ENCODE measurements at regions not wholly inside any gene's neighbourhood (a gene's known extent, or its start where the extent isn't known, plus 50 kb on each side); places are given as distances from the start of the nearest gene placed in this dataset.

GRCh38 chr13:111875915-111876314 lies 191.0 kb upstream of the SOX1 start:
- Histone ChIP-seq H3K27ac (ENCODE audit: low read depth, low read length, poor library complexity, severe bottlenecking) (no peak overlapping the region), H3K9me3 (ENCODE audit: low read depth, low read length, poor library complexity, severe bottlenecking) (no peaks in the 10 kb centered on the region), H3K27me3 (replicated peaks; ENCODE audit: insufficient read depth, low read depth, low read length, poor library complexity) (peaks cover 71% of the 10 kb centered on the region), H3K4me1 (ENCODE audit: insufficient read depth, low read length, poor library complexity, severe bottlenecking) (no peaks in the 10 kb centered on the region), H3K36me3 (ENCODE audit: insufficient read depth, low read length, poor library complexity, severe bottlenecking) (no peaks in the 10 kb centered on the region), H3K4me3 (ENCODE audit: low read depth, low read length, poor library complexity, severe bottlenecking) (no peak overlapping the region)
- DNase-seq (ENCODE audit: low spot score) = no peak
- CTCF ChIA-PET = no interaction called here
- POLR2A ChIA-PET (ENCODE audit: low non-redundant PET) = no interaction called here
- TF ChIP-seq, protein P1, sequence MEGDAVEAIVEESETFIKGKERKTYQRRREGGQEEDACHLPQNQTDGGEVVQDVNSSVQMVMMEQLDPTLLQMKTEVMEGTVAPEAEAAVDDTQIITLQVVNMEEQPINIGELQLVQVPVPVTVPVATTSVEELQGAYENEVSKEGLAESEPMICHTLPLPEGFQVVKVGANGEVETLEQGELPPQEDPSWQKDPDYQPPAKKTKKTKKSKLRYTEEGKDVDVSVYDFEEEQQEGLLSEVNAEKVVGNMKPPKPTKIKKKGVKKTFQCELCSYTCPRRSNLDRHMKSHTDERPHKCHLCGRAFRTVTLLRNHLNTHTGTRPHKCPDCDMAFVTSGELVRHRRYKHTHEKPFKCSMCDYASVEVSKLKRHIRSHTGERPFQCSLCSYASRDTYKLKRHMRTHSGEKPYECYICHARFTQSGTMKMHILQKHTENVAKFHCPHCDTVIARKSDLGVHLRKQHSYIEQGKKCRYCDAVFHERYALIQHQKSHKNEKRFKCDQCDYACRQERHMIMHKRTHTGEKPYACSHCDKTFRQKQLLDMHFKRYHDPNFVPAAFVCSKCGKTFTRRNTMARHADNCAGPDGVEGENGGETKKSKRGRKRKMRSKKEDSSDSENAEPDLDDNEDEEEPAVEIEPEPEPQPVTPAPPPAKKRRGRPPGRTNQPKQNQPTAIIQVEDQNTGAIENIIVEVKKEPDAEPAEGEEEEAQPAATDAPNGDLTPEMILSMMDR (conservative IDR thresholded peaks at IDR 0.05; ENCODE audit: low read depth, low read length) = no peak
- TF ChIP-seq EZH2 (IDR thresholded peaks at IDR 0.05; ENCODE audit: borderline replicate concordance, low read depth, low read length, poor library complexity, severe bottlenecking) = no peak
- intact Hi-C loops (cut with micrococcal nuclease; ENCODE audit: unreplicated experiment) = no loop called here
- no TSS peak for BruUV-seq (replicated peaks)

DNA sequence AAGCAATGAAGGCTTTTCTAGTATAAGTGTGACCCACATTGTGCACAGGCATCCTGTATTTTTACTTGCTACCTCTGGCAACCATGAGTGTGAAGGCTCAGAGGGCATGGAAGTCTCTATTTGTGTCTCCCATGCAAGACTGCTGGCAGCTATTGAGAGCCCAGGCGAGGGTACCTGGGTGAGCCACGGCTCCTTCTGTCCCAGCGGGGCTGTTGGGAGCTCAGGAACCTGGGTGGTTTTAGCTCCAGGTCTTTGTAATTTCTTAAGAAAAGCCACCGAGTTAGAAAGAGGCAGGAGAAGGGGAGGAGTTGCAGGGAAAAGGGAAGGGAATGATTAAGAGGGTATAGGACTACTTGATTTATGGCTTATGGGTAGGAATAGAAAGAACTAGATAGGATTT lies 190.4 kb upstream of the SOX1 start:
- Histone ChIP-seq H3K36me3 (ENCODE audit: insufficient read depth, low read length, poor library complexity, severe bottlenecking) (no peaks in the 10 kb centered on the region), H3K27me3 (replicated peaks; ENCODE audit: insufficient read depth, low read depth, low read length, poor library complexity) (peaks cover 71% of the 10 kb centered on the region), H3K9me3 (ENCODE audit: low read depth, low read length, poor library complexity, severe bottlenecking) (no peaks in the 10 kb centered on the region), H3K4me1 (ENCODE audit: insufficient read depth, low read length, poor library complexity, severe bottlenecking) (no peaks in the 10 kb centered on the region), H3K4me3 (ENCODE audit: low read depth, low read length, poor library complexity, severe bottlenecking) (no peak overlapping the region), H3K27ac (ENCODE audit: low read depth, low read length, poor library complexity, severe bottlenecking) (no peak overlapping the region)
- DNase-seq (ENCODE audit: low spot score) = no peak
- CTCF ChIA-PET = no interaction called here
- BruUV-seq (replicated peaks) = no TSS peak
- intact Hi-C loops (cut with micrococcal nuclease; ENCODE audit: unreplicated experiment) = no loop called here
- POLR2A ChIA-PET (ENCODE audit: low non-redundant PET) = no interaction called here
- no peak for TF ChIP-seq EZH2 (IDR thresholded peaks at IDR 0.05; ENCODE audit: borderline replicate concordance, low read depth, low read length, poor library complexity, severe bottlenecking)
- TF ChIP-seq, protein P1 (conservative IDR thresholded peaks at IDR 0.05; ENCODE audit: low read depth, low read length) = no peak

DNA sequence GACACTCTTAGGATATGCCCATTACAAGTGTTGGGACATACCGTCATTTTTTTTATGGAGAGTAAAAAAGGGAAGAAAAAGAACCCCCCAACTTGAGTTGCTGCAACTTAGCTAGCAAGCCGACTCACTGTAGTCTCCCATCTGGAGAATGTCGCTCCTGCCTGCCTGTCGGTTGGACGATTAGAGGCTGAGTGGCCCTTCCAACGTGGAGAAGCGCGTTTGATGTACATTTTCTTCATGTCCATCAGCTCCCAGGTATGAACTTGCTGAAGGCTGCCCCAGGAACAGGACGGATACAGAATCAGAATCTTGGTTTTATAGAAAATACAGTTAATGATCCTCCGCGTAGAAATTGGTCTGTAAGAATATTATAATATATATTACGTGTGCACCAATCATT lies 189.0 kb upstream of the SOX1 start:
- H3K9me3 ChIP-seq (ENCODE audit: low read depth, low read length, poor library complexity, severe bottlenecking) = no peaks in the 10 kb centered on the region
- no peaks in the 10 kb centered on the region for H3K4me1 ChIP-seq (ENCODE audit: insufficient read depth, low read length, poor library complexity, severe bottlenecking)
- no peak overlapping the region for H3K27ac ChIP-seq (ENCODE audit: low read depth, low read length, poor library complexity, severe bottlenecking)
- H3K36me3 ChIP-seq (ENCODE audit: insufficient read depth, low read length, poor library complexity, severe bottlenecking) = no peaks in the 10 kb centered on the region
- CTCF ChIA-PET = no interaction called here
- BruUV-seq (replicated peaks) = no TSS peak
- DNase-seq (ENCODE audit: low spot score) = no peak
- no peak for TF ChIP-seq EZH2 (IDR thresholded peaks at IDR 0.05; ENCODE audit: borderline replicate concordance, low read depth, low read length, poor library complexity, severe bottlenecking)
- TF ChIP-seq, protein P1 (conservative IDR thresholded peaks at IDR 0.05; ENCODE audit: low read depth, low read length) = no peak
- intact Hi-C loops (cut with micrococcal nuclease; ENCODE audit: unreplicated experiment) = no loop called here
- POLR2A ChIA-PET (ENCODE audit: low non-redundant PET) = no interaction called here
- H3K27me3 ChIP-seq (replicated peaks; ENCODE audit: insufficient read depth, low read depth, low read length, poor library complexity) = peaks cover 71% of the 10 kb centered on the region
- H3K4me3 ChIP-seq (ENCODE audit: low read depth, low read length, poor library complexity, severe bottlenecking) = no peak overlapping the region

Measured in A673 (cell line).